ENCODE measurements at regions not wholly inside any gene's neighbourhood (a gene's known extent, or its start where the extent isn't known, plus 50 kb on each side); places are given as distances from the start of the nearest gene placed in this dataset.

DNA sequence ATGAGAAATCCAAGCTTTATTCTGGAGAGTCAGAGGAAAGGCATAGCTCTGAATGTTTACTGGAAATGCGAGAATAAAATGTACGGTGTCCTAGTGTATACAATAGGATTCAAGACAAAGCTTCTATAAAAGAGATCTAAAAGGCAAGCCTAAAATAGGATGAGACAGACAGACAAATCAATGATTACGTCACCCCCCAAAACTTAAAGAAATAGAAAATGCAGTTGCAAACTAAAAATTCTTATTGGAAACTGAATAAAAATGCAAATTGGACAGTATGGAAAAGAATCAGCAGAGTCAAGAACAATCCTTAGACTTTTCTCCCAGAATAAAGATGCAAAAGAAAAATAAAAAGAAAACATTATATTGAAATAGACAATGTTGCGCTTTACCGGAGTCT, 245.9 kb downstream of the POM121L12 start:
- TF ChIP-seq, protein P1, sequence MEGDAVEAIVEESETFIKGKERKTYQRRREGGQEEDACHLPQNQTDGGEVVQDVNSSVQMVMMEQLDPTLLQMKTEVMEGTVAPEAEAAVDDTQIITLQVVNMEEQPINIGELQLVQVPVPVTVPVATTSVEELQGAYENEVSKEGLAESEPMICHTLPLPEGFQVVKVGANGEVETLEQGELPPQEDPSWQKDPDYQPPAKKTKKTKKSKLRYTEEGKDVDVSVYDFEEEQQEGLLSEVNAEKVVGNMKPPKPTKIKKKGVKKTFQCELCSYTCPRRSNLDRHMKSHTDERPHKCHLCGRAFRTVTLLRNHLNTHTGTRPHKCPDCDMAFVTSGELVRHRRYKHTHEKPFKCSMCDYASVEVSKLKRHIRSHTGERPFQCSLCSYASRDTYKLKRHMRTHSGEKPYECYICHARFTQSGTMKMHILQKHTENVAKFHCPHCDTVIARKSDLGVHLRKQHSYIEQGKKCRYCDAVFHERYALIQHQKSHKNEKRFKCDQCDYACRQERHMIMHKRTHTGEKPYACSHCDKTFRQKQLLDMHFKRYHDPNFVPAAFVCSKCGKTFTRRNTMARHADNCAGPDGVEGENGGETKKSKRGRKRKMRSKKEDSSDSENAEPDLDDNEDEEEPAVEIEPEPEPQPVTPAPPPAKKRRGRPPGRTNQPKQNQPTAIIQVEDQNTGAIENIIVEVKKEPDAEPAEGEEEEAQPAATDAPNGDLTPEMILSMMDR (IDR thresholded peaks at IDR 0.05; ENCODE audit: insufficient read depth, low read length): no peak
- TF ChIP-seq, protein P2, sequence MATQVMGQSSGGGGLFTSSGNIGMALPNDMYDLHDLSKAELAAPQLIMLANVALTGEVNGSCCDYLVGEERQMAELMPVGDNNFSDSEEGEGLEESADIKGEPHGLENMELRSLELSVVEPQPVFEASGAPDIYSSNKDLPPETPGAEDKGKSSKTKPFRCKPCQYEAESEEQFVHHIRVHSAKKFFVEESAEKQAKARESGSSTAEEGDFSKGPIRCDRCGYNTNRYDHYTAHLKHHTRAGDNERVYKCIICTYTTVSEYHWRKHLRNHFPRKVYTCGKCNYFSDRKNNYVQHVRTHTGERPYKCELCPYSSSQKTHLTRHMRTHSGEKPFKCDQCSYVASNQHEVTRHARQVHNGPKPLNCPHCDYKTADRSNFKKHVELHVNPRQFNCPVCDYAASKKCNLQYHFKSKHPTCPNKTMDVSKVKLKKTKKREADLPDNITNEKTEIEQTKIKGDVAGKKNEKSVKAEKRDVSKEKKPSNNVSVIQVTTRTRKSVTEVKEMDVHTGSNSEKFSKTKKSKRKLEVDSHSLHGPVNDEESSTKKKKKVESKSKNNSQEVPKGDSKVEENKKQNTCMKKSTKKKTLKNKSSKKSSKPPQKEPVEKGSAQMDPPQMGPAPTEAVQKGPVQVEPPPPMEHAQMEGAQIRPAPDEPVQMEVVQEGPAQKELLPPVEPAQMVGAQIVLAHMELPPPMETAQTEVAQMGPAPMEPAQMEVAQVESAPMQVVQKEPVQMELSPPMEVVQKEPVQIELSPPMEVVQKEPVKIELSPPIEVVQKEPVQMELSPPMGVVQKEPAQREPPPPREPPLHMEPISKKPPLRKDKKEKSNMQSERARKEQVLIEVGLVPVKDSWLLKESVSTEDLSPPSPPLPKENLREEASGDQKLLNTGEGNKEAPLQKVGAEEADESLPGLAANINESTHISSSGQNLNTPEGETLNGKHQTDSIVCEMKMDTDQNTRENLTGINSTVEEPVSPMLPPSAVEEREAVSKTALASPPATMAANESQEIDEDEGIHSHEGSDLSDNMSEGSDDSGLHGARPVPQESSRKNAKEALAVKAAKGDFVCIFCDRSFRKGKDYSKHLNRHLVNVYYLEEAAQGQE (IDR thresholded peaks at IDR 0.05; ENCODE audit: insufficient replicate concordance, low read depth): no peak
- TF ChIP-seq SPI1 (IDR thresholded peaks at IDR 0.05; ENCODE audit: borderline replicate concordance, low read depth) (no peak), POLR2AphosphoS5 (IDR thresholded peaks at IDR 0.05; ENCODE audit: low read depth) (no peak)

All from HL-60 (cell line).